Dermis blood vessel endothelial cell (primary cell): ENCODE measurements at regions not wholly inside any gene's neighbourhood (a gene's known extent, or its start where the extent isn't known, plus 50 kb on each side); places are given as distances from the start of the nearest gene placed in this dataset.
"Not testable (repeated sequence)": the region's sequence is repeated elsewhere in the genome, so short reads cannot be mapped to it uniquely, and the experiment has no call there.

Source experiments
- DNase-seq: peaks from one replicate; pipeline ENCODE4 v3.0.0; 2010

DNA sequence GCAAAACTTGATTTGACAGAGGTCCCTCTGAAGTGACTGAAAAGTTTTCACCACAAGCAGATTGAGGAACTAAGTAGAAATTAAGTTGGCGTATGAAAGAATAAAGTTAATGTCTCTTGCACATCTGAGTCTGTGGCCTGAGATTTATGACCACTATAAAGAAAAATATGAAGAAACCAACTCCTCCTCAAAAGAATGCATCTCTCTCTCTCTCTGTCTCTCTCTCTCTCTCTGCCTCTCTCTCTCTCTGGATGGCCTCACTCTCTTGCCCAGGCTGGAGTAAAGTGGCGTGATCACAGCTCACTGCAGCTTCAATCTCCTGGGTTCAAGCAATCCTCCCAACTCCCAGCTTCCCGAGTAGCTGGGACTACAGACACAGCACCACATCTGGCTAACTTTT, 55.2 kb downstream of the RPL22L1 start:
- DNase-seq, result no peak

GRCh38 chr3:170813266-170813665, 56.7 kb downstream of the RPL22L1 start:
- no peak for DNase-seq

DNA sequence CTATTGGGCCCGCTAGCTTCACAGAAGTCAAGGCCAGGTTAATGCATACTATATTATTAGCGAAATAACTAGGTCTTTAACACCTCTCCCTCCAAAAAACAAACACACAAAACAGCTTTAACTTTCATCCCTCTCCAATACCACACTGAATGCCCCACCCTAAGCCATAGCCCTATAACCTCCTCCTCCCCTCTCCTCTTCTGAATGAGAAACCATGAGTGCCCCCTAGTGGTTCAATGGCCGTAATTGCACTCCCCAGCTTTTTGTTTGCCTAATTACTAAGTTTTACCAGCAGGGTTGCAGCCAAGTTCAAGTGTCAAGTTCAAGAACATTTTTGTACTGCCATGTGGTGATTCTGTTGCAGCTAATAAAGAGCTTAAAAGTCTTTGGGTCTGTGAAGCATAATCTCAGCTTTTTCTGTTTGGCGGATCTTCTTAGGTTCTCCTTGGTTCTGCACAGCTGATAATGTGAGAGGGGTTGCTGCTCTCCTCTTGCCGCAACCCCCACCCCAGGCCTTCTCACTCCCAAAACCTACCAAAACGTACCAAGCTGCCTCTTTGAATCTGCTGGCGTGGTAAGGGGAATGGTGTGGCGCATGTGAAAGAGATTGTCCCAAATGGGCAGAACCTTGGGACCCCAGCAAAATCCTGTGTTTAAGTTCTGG, 57.9 kb downstream of the RPL22L1 start:
- peak; percentile 91 for DNase-seq

GRCh38 chr3:170811515-170811914, 58.5 kb downstream of the RPL22L1 start:
- DNase-seq, result peak; percentile 77

DNA sequence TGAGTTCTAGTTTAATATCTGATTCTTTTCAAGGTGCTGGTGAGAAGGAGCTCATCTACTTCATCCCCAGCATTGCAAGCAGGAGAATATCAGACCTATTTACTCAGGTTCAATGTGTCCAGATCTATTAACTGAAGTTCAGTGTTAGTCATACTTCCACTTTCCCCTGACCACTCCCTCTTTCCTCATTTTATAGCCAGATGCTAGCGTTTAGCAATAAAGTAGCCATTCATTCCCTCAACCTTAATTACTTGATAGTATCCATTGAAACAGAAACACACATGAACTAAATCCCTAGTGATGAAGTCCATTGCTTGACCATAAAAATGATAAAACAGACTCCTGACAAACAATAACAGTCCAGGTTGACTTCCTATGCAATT, 60.0 kb downstream of the RPL22L1 start:
- peak; percentile 67 for DNase-seq

- DNase-seq, result peak; percentile 91
These were observed 60.7 kb downstream of the RPL22L1 start for GRCh38 chr3:170809007-170809974.

GRCh38 chr3:170808041-170808440, 62.0 kb downstream of the RPL22L1 start:
- peak; percentile 53 for DNase-seq

DNA sequence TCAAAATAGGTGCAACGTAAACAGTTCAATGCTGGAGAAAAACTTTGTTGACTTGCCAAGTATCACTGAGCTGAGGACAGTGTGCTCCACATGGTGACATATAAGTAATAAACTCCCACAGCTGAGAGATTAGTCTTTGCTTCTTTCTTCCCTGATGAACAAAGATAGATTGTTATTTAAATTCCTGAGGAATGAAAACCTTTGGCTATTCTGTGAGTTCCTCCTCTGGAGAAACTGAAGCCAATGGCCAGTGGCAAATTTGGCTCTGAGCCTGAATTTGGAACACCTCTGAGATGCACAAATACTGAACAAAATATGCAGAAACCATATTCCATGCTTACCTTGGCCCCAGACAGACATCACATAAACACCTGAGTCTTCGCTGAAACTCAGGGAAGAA, 63.3 kb downstream of the RPL22L1 start:
- no peak for DNase-seq

- DNase-seq, result no peak
These were observed 63.9 kb downstream of the RPL22L1 start for GRCh38 chr3:170806141-170806540.

DNA sequence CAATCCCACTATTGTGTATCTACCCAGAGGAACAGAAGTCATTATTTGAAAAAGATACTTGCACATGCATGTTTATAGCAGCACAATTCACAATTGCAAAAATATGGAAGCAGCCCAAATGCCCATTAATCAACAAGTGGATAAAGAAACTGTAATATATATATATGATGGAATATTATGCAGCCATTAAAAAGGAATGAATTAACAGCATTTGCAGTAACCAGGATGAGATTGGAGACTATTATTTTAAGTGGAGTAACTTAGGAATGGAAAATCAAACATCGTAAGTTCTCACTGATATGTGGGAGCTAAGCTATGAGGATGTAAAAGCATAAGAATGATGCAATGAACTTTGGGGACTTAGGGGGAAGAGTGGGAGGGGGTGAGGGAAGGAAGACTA, 64.7 kb downstream of the RPL22L1 start:
- DNase-seq, result not testable (repeated sequence)

GRCh38 chr3:170804634-170805033, 65.4 kb downstream of the RPL22L1 start:
- not testable (repeated sequence) for DNase-seq

DNA sequence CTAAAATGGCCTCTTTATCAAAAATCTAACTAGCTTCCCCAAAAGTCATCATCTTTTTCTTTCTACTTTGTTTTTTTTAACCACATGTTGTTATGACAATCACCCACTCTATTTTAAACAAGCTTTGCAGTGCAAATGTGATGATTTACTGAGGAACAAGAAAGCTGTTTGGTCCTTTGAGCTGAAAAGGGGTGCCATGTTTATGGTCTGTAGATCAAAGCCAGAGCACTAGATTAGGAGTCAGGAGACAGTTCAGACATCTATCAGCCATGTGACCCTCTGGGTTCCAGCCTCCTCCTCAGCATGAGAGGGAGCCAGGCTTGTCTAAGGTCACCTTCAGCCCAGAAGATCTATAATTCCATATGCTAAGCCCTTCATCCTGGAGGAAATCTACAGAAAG, 65.9 kb downstream of the RPL22L1 start:
- DNase-seq, result no peak

- peak; percentile 87 for DNase-seq
These were observed 67.5 kb downstream of the RPL22L1 start for GRCh38 chr3:170802164-170803151.

DNA sequence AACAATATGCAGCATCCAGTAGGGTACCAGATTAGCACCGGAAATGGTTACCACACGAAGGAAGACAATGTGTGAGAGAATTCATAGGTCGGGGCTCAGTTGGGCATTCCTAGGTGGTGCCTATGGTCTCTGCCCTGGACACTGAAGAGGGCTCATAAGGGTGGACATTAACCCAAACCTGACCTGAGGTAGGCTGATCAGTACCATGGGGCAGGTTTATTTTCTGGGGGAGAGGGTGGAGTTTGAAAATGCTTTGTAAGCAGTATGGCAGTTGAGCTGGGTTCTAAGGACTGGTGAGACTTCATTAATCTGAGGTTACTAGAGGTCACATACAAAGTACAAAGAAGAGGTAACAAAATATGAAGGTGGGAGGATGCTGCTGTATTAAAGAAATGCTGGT, 68.4 kb downstream of the RPL22L1 start:
- DNase-seq, result no peak

DNA sequence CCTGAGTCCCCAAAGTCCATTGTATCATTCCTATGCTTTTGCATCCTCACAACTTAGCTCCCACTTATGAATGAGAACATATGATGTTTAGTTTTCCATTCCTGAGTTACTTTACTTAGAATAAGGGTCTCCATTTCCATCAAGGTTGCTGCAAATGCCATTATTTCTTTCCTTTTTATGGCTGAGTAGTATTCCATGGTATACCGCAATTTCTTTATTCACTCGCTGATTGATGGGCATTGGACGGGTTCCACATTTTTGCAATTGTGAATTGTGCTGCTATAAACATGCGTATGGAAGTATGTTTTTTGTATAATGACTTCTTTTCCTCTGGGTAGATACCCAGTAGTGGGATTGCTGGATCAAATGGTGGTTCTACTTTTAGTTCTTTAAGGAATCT, 69.7 kb downstream of the RPL22L1 start:
- DNase-seq, result not testable (repeated sequence)

- DNase-seq, result no peak
These were observed 71.0 kb downstream of the RPL22L1 start for GRCh38 chr3:170799009-170799408.

- DNase-seq, result no peak
These were observed 72.3 kb downstream of the RPL22L1 start for GRCh38 chr3:170797685-170798084.

DNA sequence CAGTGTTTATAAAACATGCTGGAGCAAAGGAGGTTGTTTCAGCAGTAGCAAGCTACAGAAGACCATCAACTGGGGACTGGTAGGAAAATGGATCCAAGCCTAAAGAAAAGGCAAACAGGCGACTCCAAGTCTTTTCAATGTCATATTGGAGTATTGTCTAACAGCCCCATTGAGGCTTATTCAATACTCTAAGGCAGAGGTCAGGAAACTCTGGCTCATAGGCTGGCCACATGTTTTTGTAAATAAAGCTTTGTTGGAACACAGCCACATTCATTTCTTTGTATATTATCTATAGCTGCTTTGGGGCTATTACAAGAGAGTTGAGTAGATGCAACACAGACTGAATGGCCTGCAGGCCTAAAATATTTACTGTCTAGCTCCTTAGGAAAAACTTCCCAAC, 77.5 kb downstream of the RPL22L1 start:
- DNase-seq, result peak; percentile 64

DNA sequence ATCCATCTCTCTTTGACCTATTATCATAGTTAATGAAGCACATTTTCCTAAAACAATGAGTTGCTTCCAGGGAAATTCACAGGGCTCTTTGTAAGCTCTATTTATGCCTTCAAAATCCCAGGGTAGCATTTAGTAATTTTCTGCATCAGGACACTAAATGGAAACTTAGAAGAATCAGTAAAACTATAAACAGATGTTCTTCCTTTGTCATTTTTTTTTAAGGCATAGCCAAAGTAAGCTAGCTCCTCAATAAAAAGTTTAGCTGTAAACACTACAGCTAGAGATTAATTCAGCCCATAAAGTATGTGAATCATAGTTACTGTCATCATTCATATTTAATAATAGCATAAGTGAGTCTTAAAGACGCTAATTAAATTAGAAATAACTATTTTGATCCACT, 79.3 kb downstream of the RPL22L1 start:
- no peak for DNase-seq

DNA sequence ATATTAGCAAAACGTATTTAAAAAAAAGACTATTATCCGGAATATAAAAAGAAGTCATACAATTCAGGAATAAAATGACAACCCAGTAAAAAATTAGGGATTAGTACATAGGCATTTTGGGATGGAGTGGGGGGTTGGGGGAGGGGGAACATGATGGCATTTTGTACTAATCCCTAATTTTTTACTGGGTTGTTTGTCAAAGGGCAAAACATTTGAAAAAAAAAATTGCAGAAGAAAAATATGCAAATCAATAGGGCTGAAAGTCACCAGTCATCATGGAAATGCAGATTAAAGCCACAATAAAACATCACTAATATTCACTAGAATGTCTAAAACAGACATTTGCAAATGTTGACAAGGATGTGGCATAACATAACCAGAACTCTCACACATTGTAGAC, 82.5 kb downstream of the RPL22L1 start:
- DNase-seq, result no peak

GRCh38 chr3:170785454-170785853, 84.5 kb downstream of the RPL22L1 start:
- no peak for DNase-seq

DNA sequence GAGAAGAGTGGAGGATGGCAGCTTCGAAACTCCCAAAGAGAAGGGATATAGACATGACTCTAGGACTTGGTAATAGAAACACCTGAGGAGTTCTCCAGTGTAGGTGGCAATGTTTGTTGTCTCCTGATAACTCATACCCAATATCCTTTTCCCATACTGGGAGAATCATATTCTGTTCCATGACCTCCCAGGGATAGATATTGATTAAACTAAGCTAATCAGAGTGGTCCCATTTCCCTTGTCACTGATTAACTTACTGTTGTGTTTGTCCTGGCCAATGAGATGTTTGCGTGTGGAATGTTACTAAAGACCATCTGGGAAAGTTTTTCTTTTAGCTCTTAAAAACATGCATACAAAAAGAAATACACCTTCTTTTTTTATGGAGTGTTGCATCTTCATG, 85.6 kb downstream of the RPL22L1 start:
- no peak for DNase-seq

GRCh38 chr3:170780955-170781354, 89.0 kb downstream of the RPL22L1 start:
- DNase-seq, result no peak
